ENCODE measurements at regions not wholly inside any gene's neighbourhood (a gene's known extent, or its start where the extent isn't known, plus 50 kb on each side); places are given as distances from the start of the nearest gene placed in this dataset.
"Not testable (repeated sequence)": the region's sequence is repeated elsewhere in the genome, so short reads cannot be mapped to it uniquely, and the experiment has no call there.

DNA sequence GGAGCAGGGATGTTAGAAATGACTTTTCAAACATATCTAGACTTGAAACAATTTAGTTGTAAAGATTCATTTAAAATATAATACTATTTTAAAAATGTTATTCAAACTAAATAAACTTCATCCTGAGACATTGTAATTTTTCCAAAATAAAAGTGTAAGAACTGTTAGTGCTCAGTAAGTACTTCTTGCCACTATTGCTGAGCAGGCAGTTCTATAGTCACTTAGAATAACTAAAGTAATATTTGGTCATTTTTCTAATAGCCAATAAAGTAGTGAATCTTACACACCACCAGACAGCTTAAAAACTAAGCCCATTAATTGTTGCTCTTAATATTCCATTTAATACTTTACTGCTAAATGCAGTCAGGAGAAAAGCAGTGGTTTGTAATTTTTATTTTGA lies 1120.0 kb upstream of the CDH10 start:
- DNase-seq (ENCODE audit: low spot score): no peak

DNA sequence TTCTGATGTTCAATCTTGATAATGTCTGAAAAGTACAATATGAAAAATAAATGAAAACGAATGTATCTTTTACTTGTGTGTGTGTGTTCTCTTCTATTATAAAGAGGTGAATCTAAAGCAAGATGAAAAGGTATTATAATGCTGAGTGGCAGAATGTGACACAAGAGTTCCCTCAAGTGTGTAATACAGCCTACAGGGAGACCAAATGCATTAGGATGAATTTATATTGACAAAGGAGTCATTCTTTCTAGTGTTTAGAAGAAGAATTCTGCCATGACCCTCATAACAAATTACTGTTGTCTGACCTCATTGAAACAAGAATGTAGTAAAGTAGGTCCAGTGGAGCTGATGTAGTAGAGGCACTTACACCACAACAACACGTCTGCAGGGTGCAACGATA lies 1119.0 kb upstream of the CDH10 start:
- no peak for DNase-seq (ENCODE audit: low spot score)

DNA sequence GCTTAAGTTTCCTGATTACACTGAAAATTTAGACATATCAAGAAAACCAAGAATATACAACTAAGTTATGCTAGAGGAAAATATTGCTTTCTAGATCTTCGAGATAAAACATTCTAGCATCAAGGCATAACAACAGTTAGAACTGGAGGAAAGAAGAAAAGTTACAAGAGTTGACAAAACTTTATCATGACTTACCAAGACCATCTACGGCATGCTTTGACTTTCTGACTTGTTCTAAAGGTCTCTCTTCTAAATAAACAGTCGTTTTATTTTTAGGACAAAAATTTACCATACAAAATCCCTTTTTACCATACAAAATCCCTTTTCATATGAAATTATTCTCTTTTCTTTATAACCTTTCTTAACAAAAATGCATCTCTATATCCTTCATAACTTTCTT lies 1110.1 kb upstream of the CDH10 start:
- no peak for DNase-seq (ENCODE audit: low spot score)

DNA sequence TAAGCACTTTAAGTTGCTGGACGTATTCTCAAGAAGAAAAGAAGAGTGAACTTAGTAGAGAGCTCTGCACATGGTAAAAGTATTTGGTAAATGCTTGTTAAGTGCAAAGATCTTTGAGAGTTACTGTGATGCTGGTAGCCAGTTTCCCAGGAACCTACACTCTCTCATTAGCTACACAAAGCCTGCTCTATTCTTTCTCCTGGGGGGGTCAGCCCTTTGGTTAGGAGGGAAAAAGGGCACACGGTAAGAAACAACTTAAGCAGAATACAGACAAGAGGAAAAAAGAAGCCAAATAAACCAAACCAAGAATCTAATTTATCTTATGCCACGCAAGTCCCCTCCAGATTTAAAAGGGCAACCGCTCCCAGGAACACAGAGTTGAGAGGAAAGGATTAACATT lies 1100.1 kb upstream of the CDH10 start:
- DNase-seq (ENCODE audit: low spot score): no peak

DNA sequence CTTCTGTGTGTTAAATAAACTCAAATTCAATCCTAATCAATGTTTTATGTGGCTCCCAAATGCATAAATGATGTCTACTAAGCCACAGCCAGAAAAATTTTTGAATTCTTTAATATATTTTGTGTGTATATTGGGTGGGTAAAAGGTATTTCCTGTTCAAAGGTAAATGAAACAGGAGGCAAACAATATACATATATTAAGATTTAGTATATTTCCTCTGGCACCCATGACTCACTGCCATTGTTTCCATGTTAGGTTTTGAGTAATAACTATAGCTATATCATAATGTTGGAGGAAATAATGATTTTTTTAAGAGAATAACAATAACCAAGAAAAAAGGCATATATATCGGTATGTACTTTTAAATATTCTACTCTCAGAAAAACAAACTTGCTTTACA lies 1071.9 kb upstream of the CDH10 start:
- DNase-seq (ENCODE audit: low spot score): no peak

DNA sequence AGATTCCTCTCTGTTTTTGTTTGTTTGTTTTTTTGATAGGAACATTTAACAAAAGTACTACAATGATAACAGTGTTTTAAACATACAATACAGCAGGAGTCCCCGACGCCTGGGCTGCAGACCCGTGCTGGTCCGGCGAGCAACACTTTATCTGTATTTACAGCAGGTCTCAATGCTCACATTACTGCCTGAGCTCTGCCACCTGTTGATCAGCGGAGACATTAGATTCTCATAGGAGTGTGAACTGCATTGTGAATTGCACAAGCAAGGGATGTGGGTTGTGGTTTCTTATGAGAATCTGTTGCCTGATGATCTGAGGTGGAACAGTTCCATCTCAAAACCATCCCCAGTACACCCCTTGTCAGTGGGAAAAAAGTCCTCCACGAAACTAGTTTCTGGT lies 1068.5 kb upstream of the CDH10 start:
- no peak for DNase-seq (ENCODE audit: low spot score)

DNA sequence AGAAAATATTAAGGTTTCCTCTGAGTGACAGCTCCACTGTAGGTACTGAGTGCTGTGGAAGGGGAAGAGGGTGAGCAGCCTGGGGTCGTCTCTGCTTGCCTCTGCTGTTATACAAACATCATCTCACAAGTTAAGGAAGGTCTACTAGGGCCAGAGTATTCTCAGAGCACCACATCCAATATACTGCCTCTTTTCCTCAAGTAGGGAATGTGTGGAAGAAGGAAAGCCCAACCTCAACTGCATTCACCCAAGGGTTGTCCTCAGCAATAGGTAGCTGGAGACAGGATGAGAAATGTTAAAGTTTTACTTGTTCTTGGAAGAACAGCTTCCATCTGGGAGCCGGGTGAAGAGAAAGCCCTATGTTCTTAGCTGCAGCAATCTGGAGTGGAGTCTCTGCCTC lies 1062.3 kb upstream of the CDH10 start:
- no peak for DNase-seq (ENCODE audit: low spot score)

DNA sequence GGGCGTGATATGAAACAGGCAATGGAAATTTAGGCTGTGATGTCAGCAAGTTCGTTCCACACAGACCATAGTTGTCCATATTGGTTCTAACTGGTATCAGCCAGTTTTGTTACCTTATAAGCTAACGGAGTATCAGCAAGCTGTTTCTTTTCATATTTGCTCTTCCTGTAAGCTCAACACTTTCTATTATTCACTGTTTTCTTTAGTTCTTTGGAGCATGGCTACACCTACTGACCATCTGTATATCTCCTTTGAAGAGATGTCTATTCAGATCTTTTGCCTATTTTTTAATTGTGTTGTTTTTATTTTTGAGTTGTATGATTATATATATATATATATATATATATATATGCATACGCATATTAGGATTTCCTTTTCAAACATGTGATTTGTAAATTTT lies 1057.2 kb upstream of the CDH10 start:
- no peak for DNase-seq (ENCODE audit: low spot score)

DNA sequence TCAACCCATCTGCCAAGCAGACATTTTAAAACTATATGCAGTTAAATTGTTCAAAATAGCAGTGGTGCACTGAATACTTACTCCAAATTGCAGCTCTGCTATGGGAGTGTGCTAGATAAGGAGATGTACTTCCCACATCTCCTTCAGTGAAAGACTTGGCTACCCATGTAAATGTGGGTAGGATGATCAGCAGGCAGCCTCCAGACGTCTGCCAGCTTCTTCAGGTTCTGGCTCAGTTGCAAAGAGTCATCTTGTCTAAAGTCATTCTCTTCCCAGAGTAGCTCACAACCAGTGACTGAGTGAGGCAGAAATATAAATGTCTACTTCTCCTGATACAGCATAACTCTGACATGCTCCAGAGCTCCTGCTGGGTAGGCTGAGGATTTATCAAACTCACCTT lies 1050.0 kb upstream of the CDH10 start:
- DNase-seq (ENCODE audit: low spot score): no peak

DNA sequence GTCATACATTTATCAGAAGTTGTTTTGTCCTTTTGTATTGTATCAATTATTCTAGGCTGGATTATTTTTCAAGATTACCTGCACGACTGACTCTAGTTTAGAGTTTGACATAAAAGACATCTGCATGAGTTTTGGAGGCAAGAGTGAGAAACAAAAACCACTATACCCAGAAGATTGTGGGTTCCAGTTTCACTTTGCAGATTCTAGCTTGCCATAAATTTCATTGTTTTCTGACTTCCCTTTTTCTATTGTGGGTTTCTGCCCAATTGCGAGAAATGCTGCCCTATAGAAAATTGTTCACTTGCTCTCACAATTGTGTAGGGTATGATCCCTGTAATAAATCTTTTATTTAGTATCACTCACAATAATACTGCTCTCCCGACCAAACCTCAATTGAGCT lies 1043.4 kb upstream of the CDH10 start:
- DNase-seq (ENCODE audit: low spot score): no peak

DNA sequence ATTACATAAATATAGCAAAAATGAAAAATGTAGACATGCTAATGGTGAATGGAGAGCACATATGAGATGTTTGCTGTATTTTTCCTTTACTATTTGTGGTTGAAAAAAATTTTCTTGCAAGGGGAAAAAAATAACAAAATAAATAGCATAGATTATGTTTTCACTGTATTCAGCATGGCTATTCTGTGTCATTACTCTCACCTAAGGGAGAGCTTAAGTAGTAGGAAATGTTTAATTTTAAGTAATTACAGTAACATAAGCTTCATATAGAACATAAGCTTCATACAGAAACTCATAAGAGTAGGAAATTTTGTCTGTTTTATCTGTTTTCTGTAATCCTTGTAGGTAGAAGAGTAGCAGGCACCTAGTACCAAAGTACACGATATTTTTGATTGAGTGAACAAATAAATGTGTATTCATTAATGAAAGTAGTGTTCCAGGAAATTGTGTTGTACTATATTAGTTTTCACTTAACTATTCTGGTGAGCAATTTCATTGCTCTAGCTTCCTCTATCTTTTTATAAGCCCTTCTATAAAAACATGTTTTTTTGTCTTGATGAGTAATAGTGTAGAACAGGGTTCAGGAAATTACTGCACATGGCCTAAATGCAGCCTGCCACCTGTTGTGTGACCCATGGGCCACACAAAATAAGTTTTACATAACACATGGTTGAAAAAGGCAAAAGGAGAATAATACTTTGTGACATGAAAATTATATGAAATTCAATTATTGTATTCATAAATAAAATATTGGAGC lies 1025.0 kb upstream of the CDH10 start:
- no peak for DNase-seq (ENCODE audit: low spot score)

DNA sequence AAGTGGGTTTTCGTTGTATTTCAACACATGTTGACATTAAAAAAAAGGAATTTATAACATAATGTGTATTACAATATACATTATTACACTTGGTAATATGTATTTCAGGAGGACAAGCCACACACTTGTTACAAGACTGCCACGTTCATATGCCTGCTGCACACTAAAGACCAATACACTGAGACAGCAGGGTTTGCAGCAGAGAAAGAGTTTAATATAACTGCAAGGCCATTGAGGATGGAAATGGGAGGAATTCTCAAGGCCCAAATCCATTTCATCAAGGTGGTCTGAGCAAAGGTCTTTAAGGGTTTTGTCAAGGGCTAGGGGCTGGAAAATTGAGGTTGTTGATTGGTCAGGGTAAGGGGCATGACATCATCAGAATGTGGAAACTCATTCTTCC lies 1017.8 kb upstream of the CDH10 start:
- DNase-seq (ENCODE audit: low spot score): no peak

DNA sequence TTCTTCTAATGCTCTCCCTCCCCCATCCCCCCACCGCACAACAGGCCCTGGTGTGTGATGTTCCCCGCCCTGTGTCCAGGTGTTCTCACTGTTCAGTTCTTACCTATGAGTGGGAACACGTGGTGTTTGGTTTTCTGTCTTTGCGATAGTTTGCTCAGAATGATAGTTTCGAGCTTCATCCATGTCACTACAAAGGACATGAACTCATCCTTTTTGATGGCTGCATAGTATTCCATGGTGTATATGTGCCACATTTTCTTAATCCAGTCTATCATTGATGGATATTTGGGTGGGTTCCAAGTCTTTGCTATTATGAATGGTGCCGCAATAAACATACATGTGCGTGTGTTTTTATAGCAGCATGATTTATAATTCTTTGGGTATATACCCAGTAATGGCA lies 1005.5 kb upstream of the CDH10 start:
- not testable (repeated sequence) for DNase-seq (ENCODE audit: low spot score)

DNA sequence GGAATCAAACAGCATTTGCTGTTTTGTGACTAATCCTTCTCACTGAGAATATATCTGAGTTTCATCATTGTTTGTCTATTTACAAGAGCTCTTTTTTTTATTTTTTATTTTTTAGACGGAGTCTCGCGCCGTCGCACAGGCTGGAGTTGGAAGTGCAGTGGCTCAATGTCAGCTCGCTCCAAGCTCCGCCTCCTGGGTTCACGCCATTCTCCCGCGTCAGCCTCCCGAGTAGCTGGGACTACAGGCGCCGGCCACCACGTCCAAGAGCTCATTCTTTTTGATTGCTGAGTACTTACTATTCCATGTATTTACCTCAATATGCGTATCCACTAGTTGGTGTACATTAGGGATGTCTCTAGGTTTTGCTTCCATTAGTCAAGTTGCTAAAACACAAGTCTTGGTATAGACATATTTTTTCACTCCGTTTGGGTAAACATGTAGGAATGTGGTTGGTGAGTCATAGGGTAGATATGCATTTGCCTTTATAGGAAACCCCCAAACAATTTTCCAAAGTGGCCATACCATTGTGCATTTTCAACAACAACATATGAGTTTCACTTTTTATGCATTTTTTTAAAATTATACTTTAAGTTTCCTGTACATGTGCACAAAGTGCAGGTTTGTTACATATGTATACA lies 1005.0 kb upstream of the CDH10 start:
- no peak for DNase-seq (ENCODE audit: low spot score)

DNA sequence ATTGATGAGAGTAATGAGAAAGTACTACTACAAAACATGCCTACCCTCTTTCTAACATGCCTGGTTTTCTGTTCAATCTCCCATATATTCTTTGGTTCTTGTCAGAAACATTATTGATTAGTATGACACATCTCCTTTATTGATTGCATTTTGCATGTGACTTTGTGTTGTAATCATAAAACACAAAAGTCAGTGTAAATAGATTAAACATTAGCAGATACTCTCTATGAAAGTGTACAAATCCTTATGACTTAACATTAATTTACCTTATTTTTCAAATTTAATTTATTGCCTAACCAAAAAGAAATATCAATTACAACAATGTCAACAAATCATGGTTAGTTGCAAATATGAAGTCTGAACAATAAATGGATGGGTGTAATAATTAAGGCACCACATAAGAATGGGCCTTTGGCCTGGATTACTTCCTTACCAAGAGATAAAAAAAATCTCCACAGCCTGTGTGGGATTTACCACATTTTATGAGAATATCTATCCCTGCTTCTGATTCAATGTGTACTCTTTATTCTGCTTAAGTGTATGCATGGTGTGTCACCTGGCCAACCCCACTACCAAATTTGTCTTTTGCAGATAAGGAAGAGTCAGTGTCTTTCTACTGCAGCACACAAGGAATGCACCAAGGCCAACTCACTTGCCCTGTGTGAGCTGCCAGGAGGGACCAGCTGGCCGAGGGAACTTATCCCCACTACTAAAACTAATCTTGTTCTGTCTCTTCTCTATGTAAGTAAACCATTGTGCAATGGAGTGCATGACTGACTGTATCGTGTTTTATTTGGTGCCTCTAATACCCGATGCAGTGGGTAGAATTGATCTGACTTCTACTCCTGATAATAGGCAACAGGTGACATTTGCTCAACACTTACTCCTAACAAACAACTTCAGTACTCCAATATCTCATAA lies 1001.9 kb upstream of the CDH10 start:
- DNase-seq (ENCODE audit: low spot score): no peak

DNA sequence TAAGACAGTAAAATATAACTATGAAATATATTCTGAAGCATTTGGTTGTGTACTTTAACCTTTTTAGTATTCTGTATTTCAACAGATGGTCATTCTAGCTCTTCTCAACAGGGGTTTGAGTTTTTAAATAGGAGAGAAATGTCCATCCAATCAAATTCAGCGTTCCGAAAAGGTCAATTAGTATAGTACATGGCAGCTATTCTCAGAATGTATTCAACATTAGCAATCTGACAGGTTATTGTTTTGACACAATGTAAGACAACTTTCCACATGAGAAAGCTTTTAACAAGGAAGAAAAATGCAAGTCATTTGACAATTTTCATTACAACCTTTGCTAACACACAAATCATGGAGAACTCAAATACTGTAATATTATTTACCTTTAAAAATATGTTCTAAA lies 996.3 kb upstream of the CDH10 start:
- no peak for DNase-seq (ENCODE audit: low spot score)

DNA sequence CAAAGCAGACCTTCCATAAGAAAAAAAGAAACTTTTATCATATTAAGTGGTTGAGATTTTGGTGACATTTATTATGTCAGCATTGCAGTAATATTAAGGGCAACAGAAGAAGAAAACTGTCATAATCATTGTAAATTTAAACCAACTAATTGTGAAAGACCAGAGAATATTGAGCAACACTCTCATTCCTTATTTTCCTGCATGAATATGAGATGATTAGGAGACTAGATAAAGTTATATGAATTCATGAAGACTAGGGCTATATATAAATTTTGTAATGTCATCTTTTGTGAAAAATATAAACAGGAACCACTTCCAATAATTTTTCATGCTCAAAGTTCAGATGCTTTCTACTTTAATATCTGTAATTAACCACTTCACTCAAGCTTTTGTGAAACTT lies 974.5 kb upstream of the CDH10 start:
- no peak for DNase-seq (ENCODE audit: low spot score)

DNA sequence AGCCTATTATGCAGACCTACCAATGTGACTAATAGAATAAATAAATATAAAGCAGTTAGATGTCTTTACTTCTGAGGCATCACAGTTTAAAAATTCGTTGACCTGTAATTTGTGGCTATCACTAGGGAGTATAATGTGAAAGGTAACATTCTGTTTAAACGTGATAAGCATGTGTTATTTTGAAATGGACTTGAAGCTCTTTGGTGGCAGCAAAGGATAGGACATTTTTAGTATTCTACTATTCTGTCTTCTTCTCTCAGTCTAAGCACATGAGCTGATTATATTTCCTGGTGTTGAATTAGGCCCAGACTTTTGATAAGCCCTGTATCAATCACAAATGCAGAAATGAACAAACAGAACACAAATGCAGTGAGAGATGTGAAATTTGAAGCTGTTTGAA lies 974.0 kb upstream of the CDH10 start:
- no peak for DNase-seq (ENCODE audit: low spot score)

DNA sequence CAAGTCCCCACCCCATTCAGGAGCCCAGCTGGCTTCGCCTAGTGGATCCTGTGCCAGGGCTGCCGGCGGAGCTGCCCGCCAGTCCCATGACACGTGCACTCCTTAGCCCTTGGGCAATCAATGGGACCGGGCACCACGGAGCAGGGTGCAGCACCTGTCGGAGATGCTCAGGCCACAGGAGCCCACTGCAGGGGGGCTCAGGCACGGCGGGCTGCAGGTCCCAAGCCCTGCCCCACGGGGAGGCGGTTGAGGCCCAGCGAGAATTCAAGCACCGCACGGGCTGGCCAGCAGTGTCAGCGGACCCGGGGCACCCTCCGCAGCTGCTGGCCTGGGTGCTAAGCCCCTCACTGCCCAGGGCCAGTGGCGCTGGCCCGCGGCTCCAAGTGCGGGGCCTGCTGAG lies 969.7 kb upstream of the CDH10 start:
- no peak for DNase-seq (ENCODE audit: low spot score)

DNA sequence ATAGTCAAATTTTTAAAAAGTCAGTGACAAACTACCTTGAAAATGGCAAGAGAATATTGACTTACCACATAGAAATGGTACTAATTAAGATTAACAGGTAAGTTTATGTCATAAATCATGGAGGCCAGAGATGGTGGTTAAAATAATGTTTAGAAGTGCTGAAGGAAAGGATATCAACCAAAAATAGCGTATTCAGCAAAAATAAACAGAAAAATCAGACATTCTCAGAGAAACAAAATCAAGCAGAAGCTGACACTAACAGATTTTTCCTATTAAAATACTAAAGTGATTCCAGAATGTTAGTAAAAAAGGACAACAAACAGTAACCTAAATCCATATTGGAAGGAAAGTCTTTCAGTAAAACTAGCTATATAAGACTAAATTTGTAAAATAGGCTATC lies 959.9 kb upstream of the CDH10 start:
- DNase-seq (ENCODE audit: low spot score): no peak

DNA sequence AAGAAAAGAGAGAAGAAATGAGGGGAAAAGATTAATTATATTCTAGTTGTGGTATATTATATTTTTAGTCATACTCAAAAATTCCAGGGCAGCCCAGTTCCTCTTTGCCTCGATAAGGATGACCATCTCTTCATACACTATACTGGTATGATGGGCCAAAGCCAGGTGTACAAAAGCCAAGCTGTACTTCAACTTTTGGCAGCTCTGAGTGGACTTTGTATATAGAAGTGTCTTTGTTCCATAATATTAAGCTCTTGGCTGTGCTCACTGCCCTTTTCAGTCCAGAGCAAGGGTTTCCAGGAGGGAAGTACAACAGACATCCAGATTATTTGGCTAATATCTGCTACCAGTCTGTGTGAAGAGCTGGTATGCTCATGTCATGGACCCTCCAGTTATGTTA lies 934.3 kb upstream of the CDH10 start:
- DNase-seq (ENCODE audit: low spot score): no peak

DNA sequence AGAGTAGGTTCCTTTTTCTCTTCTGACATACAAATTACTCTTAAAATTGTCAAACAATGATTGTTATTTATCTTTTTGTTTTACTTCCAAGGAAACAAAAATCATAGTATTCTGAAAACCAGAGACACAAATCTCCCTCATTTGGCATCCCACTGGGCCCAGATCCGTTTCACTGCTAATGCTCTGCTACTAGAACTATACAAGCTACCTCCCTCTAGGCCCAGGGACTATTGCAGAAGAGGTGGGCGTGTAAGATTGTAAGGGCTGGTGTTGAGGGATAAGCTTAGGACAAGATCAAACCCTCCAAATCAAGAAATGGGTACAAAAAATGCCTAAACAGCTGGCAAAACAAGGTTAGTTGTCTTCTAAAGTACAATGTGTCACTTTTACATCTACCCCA lies 928.9 kb upstream of the CDH10 start:
- DNase-seq (ENCODE audit: low spot score): no peak

DNA sequence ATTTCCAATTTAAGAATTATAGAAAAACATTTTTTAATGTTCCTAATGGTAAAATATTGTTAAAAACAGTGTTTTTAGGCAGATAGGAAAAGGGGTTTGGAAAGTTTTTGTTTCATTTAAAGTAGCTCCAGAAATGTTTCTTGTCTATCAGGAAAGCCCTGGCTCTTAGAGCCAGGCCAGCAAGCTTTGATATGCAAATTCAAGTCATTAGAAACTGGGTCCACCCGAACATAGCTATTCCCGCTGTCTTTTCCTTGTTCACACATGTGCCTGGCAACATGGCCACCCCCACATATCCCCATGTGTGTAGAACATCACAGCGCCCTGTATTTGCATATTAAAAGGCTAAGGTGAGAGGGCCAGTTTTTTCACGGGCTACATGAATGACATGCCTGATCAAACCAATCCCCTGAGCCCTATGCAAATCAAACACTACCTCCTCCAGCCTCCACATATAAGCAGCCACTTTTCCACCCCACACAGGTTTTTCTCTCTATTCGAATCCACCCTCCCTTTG lies 925.3 kb upstream of the CDH10 start:
- no peak for DNase-seq (ENCODE audit: low spot score)

Data from globus pallidus (tissue), 1 donor.